Lower leg skin (tissue), 4 donors: ENCODE measurements at regions not wholly inside any gene's neighbourhood (a gene's known extent, or its start where the extent isn't known, plus 50 kb on each side); places are given as distances from the start of the nearest gene placed in this dataset.

Source experiments
- DNase-seq, 2 donors: peaks; one replicate each; pipeline ENCODE4 v3.0.0-alpha.2; 2019; ENCODE audit warnings: low spot score in 2 of 2
- H3K4me3 ChIP-seq: fragments of 200-600 bp; sonication (generic); 2 replicates; pipeline ENCODE4 v1.5.1; 2017; ENCODE audit warnings: mild to moderate bottlenecking, low read depth; ENCODE audit not compliant: poor library complexity, severe bottlenecking
- CTCF ChIP-seq, 3 donors: fragments of 450-650 bp; IDR thresholded peaks; one replicate each; pipeline ENCODE4 v1.5.1; 2016; ENCODE audit warnings: antibody characterized with exemption in 3 of 3, mild to moderate bottlenecking in 3 of 3, moderate library complexity in 2 of 3
- POLR2A ChIP-seq, 2 donors: fragments of 450-650 bp; IDR thresholded peaks; one replicate each; pipeline ENCODE4 v1.6.1; 2016 to 2017; ENCODE audit warnings: antibody characterized with exemption in 2 of 2, mild to moderate bottlenecking in 1 of 2, moderate library complexity in 1 of 2
- WGBS, 2 donors: methylation state at CpG; one replicate each; pipeline ENCODE4 v1.1.5; 2018; 5-methylcytosine and 5-hydroxymethylcytosine counted together
- intact Hi-C: fragments of 100-400 bp; cut with DNase I; formaldehyde crosslinking; loops from one replicate; pipeline ENCODE4 v1.15.0; 2023; ENCODE audit warnings: low total_unique reads

GRCh38 chr21:34215911-34216717, 142.7 kb downstream of the MRPS6 start:
- no peak overlapping the region for H3K4me3 ChIP-seq
- DNase-seq, result no peak
- intact Hi-C loops, result no loop called here
- no peak for TF ChIP-seq CTCF (IDR thresholded peaks at IDR 0.05)
- no peak for TF ChIP-seq POLR2A (IDR thresholded peaks at IDR 0.05)
- WGBS, 2 donors, result 39 to 53% methylated on average over 9 of the region's 9 CpGs

GRCh38 chr21:34216718-34217032, 143.3 kb downstream of the MRPS6 start:
- 24 to 25% methylated on average over 2 of the region's 2 CpGs for WGBS, 2 donors
- no peak overlapping the region for H3K4me3 ChIP-seq
- no peak for DNase-seq
- no peak for TF ChIP-seq POLR2A (IDR thresholded peaks at IDR 0.05)
- no peak for TF ChIP-seq CTCF (IDR thresholded peaks at IDR 0.05)
- intact Hi-C loops, result no loop called here

GRCh38 chr21:34217263-34217662, 143.9 kb downstream of the MRPS6 start:
- intact Hi-C loops, result no loop called here
- WGBS, 2 donors, result 94 to 100% methylated on average over 3 of the region's 3 CpGs
- DNase-seq, result no peak
- TF ChIP-seq CTCF (IDR thresholded peaks at IDR 0.05), result no peak
- TF ChIP-seq POLR2A (IDR thresholded peaks at IDR 0.05), result no peak
- H3K4me3 ChIP-seq, result no peak overlapping the region

GRCh38 chr21:34219334-34220060, 144.3 kb upstream of the KCNE2 start:
- no peak for DNase-seq
- WGBS, 2 donors, result 75 to 85% methylated on average over 4 of the region's 4 CpGs
- intact Hi-C loops, result no loop called here
- no peak overlapping the region for H3K4me3 ChIP-seq
- no peak for TF ChIP-seq CTCF (IDR thresholded peaks at IDR 0.05)
- TF ChIP-seq POLR2A (IDR thresholded peaks at IDR 0.05), result no peak

- TF ChIP-seq CTCF (IDR thresholded peaks at IDR 0.05) (no peak), POLR2A (IDR thresholded peaks at IDR 0.05) (no peak)
- WGBS, 2 donors, result 90 to 100% methylated on average over 1 of the region's 1 CpG
- H3K4me3 ChIP-seq, result no peak overlapping the region
- intact Hi-C loops, result no loop called here
- no peak for DNase-seq
These were observed 143.1 kb upstream of the KCNE2 start for GRCh38 chr21:34220556-34221195.
